GM19467 (cell line): ENCODE measurements at regions not wholly inside any gene's neighbourhood (a gene's known extent, or its start where the extent isn't known, plus 50 kb on each side); places are given as distances from the start of the nearest gene placed in this dataset.
"Not testable (repeated sequence)": the region's sequence is repeated elsewhere in the genome, so short reads cannot be mapped to it uniquely, and the experiment has no call there.

ENCODE experiments used
- ATAC-seq: cut with Tn5 transposase; IDR thresholded peaks from one replicate; pipeline ENCODE4 v1.9.1; 2021; ENCODE audit warnings: mild to moderate bottlenecking, moderate library complexity; ENCODE audit not compliant: unreplicated experiment

GRCh38 chr5:104909803-104910202, 1347.2 kb upstream of the NUDT12 start:
- ATAC-seq: no peak

GRCh38 chr5:104904561-104904960, 1342.0 kb upstream of the NUDT12 start:
- no peak for ATAC-seq

GRCh38 chr5:104903941-104904340, 1341.4 kb upstream of the NUDT12 start:
- ATAC-seq: no peak

GRCh38 chr5:104891596-104891995, 1329.0 kb upstream of the NUDT12 start:
- no peak for ATAC-seq

GRCh38 chr5:104890767-104891166, 1328.2 kb upstream of the NUDT12 start:
- ATAC-seq: no peak

- no peak for ATAC-seq
Observed at GRCh38 chr5:104859437-104859836, 1296.8 kb upstream of the NUDT12 start.

GRCh38 chr5:104852099-104852498, 1289.5 kb upstream of the NUDT12 start:
- not testable (repeated sequence) for ATAC-seq

GRCh38 chr5:104845541-104845940, 1283.0 kb upstream of the NUDT12 start:
- ATAC-seq: no peak

- no peak for ATAC-seq
Observed at GRCh38 chr5:104843822-104844221, 1281.2 kb upstream of the NUDT12 start.

- ATAC-seq: no peak
Observed at GRCh38 chr5:104840284-104840683, 1277.7 kb upstream of the NUDT12 start.

GRCh38 chr5:104831515-104831914, 1268.9 kb upstream of the NUDT12 start:
- ATAC-seq: not testable (repeated sequence)

- ATAC-seq: no peak
Observed at GRCh38 chr5:104821606-104822005, 1259.0 kb upstream of the NUDT12 start.

GRCh38 chr5:104817127-104817526, 1254.5 kb upstream of the NUDT12 start:
- no peak for ATAC-seq

GRCh38 chr5:104815212-104815611, 1252.6 kb upstream of the NUDT12 start:
- no peak for ATAC-seq

- ATAC-seq: no peak
Observed at GRCh38 chr5:104800440-104801048, 1238.0 kb upstream of the NUDT12 start.

GRCh38 chr5:104793755-104794080, 1231.1 kb upstream of the NUDT12 start:
- no peak for ATAC-seq

- ATAC-seq: no peak
Observed at GRCh38 chr5:104793031-104793754, 1230.6 kb upstream of the NUDT12 start.

GRCh38 chr5:104789366-104789765, 1226.8 kb upstream of the NUDT12 start:
- ATAC-seq: no peak

- no peak for ATAC-seq
Observed at GRCh38 chr5:104785097-104785496, 1222.5 kb upstream of the NUDT12 start.

GRCh38 chr5:104774372-104774771, 1211.8 kb upstream of the NUDT12 start:
- ATAC-seq: no peak

- ATAC-seq: no peak
Observed at GRCh38 chr5:104764197-104764596, 1201.6 kb upstream of the NUDT12 start.

GRCh38 chr5:104763216-104763615, 1200.6 kb upstream of the NUDT12 start:
- no peak for ATAC-seq

GRCh38 chr5:104757915-104758314, 1195.3 kb upstream of the NUDT12 start:
- ATAC-seq: no peak
